GM12878 (cell line): ENCODE measurements at regions not wholly inside any gene's neighbourhood (a gene's known extent, or its start where the extent isn't known, plus 50 kb on each side); places are given as distances from the start of the nearest gene placed in this dataset.

Experiments
- ATF3 ChIP-seq: IDR thresholded peaks from 2 replicates; pipeline ENCODE4 v1.6.1; 2011; ENCODE audit warnings: low read depth, mild to moderate bottlenecking, low read length, moderate library complexity, borderline replicate concordance; ENCODE audit errors: extremely low read depth
- PAX8 ChIP-seq: fragments of 450-650 bp; IDR thresholded peaks from 2 replicates; pipeline ENCODE4 v1.6.1; 2017; ENCODE audit warnings: mild to moderate bottlenecking, moderate library complexity
- SREBF2 ChIP-seq: IDR thresholded peaks from 2 replicates; pipeline ENCODE4 v1.6.1; 2012; ENCODE audit warnings: mild to moderate bottlenecking, low read length
- ZBTB11 ChIP-seq: fragments of 450-650 bp; formaldehyde crosslinking; IDR thresholded peaks from 2 replicates; pipeline ENCODE4 v1.5.0; 2022; ENCODE audit warnings: mild to moderate bottlenecking, missing genetic modification characterization

- TF ChIP-seq ATF3 = no peak
- TF ChIP-seq ZBTB11 (CRISPR knock-in tag) = no peak
- no peak for TF ChIP-seq SREBF2
- TF ChIP-seq PAX8 = no peak
These were observed 284.1 kb downstream of the CASP12 start for GRCh38 chr11:104614117-104614680.
